HT-29 (cell line): ENCODE measurements at regions not wholly inside any gene's neighbourhood (a gene's known extent, or its start where the extent isn't known, plus 50 kb on each side); places are given as distances from the start of the nearest gene placed in this dataset.
A peak's percentile ranks its signal among the peaks of the same experiment; 100 is the strongest.
"Not testable (repeated sequence)": the region's sequence is repeated elsewhere in the genome, so short reads cannot be mapped to it uniquely, and the experiment has no call there.

Source experiments
- DNase-seq: peaks from one replicate; pipeline ENCODE4 v3.0.0-alpha.2; 2015; ENCODE audit warnings: low spot score

- no peak for DNase-seq
These were observed 97.4 kb downstream of the EMB start for GRCh38 chr5:50343715-50344114.

- no peak for DNase-seq
These were observed 100.3 kb downstream of the EMB start for GRCh38 chr5:50340757-50341156.

DNA sequence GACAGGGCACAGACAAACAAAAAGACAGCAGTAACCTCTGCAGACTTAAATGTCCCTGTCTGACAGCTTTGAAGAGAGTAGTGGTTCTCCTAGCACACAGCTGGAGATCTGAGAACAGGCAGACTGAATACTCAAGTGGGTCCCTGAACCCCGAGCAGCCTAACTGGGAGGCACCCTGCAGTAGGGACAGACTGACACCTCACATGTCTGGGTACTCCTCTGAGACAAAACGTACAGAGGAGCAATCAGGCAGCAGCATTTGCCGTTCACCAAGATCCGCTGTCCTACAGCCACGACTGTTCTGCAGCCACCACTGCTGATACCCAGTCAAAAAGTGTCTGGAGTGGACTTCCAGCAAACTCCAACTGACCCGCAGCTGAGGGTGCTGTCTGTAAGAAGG, 110.5 kb downstream of the EMB start:
- DNase-seq = not testable (repeated sequence)

DNA sequence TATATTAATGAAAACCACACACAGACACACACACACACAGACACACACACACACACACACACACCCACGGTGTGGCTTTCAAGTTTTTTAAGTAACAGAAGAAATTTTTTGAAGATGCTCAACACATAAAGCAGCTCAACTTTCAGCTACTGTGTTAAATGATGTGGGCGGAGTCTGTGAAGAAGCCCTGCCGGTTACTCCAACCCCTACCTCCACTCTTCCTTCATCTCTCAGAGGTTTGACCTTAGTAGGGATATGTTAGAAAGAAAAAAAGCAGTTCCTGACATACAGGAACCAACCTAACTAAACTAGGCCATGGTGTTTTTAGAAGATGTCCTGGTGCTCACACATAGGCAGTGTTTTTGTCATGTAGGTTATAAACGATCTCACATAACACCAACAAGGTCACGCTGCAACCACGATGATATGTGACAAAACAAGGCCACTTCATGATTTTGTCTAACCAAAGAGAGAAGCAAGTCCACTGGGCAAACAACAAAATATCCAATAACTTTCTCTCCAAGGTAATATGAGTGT, 112.8 kb downstream of the EMB start:
- DNase-seq = no peak

DNA sequence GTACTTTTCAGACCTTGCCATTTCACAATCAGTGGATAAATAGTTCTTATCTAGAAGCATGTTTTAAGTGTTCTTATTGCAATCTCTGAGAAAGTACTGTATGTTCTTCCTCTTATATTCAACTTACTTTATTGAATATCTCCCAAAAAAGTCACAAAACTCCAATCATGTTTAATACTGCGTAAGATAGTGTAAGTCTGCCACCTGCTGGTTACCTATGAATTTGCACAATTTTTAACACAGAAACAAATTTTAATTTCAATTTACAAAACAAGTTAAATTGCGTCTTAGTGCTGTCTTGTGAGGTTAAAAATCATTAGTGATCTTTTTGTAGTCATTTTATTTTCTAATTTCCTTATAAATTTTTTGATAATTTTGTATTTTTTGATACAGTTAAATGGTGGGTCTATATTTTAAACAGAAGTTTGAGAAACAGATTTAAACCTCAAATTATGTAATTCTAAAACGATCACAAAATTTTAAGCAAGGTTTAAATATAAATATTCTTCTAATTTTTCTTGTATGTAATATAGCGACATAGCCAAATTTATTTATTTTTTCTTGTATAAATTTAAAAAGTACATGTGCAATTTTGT, 115.8 kb downstream of the EMB start:
- peak; percentile 54 for DNase-seq

DNA sequence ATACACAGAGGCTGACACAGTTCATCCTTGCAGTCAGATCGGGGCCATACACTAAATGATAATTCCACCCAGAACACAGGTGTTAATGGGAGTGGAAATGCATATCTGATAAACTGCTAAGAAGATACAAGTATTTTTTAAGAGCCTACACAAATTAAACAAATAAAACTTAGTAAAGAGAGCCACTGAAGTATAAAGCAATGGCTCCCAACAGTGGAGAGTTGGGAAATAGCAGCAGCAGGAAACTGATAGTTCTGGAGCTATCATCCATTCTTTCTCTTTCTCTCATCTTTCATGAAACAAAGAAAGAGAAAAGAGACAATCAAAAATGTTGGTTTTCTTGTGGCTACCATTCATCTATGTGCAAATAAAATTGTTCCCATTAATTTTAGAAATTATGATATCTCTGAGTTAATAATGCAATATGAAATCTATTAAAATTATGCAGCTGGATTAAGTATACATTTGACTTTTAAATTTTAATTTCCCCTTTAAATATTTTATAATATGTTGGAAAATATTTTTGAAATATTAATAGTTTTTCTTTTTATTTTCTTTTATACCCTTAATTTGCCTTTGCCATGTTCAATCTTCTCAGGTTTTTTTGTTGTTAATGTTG, 120.8 kb downstream of the EMB start:
- DNase-seq = peak; percentile 41

GRCh38 chr5:50318220-50318619, 122.9 kb downstream of the EMB start:
- DNase-seq = no peak

DNA sequence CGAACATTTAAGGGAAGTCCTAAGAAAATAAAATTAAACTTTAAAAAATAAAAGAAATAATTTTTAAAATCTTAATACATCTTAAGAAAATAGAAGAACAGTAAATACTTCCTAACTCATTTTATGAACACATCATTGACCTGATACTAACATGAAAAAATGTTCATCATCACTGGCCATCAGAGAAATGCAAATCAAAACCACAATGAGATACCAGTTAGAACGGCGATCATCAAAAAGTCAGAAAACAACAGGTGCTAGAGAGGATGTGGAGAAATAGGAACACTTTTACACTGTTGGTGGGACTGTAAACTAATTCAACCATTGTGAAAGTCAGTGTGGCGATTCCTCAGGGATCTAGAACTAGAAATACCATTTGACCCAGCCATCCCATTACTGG, 134.6 kb downstream of the EMB start:
- not testable (repeated sequence) for DNase-seq

DNA sequence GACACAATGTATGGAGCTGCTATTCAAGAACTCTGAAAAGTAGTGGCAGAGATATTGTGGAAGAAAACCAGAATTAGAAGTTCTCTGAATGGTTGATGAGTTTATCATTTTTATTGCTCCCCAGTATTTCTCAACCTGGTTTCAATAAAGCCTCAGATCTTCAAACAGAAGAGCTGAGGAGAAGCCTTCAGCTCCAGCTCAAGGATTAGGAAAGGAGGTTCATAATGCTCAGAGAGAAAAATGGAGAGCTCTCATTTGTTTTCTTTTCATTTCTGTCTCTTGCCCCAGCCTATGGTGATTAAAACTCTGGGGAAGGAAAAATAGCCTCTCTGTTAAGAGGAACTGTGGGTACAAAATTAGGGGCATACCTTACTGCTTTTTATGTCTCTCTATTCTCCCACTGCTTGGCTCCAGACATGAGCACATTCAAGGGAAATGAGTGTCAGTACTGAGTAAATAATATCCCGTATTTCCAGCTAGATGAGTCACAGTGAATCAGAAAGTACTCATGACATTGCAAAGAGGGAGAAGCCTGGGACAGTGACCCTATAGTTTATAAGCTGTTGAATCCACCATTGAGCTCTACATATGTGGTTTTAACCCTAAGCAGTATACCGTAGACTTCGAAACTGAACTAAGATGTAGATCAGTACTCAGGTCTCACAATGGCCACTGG, 138.1 kb downstream of the EMB start:
- peak; percentile 75 for DNase-seq

GRCh38 chr5:50301756-50302155, 139.3 kb downstream of the EMB start:
- no peak for DNase-seq

GRCh38 chr5:50300878-50301277, 140.2 kb downstream of the EMB start:
- peak; percentile 31 for DNase-seq

- DNase-seq = no peak
These were observed 141.2 kb downstream of the EMB start for GRCh38 chr5:50299896-50300295.

- no peak for DNase-seq
These were observed 148.2 kb downstream of the EMB start for GRCh38 chr5:50292735-50293394.

- DNase-seq = not testable (repeated sequence)
These were observed 160.6 kb downstream of the EMB start for GRCh38 chr5:50280461-50280860.
